H1 (cell line): ENCODE measurements at regions not wholly inside any gene's neighbourhood (a gene's known extent, or its start where the extent isn't known, plus 50 kb on each side); places are given as distances from the start of the nearest gene placed in this dataset.

Experiments used
- CTCF ChIA-PET: fragments of 300-600 bp; sonication (Branson Sonifier 250); formaldehyde crosslinking; loops from one replicate; lab custom pipeline; 2021; ENCODE audit not compliant: partially characterized antibody; lab: Charles Lee
- POLR2A ChIA-PET: fragments of 300-600 bp; sonication (Branson Sonifier 250); formaldehyde crosslinking; loops from one replicate; lab custom pipeline; 2021; ENCODE audit warnings: inconsistent platforms; ENCODE audit not compliant: partially characterized antibody; lab: Charles Lee
- DNase-seq, 2 experiments: peaks; one replicate each; pipeline versions ENCODE4 v3.0.0 to v3.0.0-alpha.2; 2010 to 2022; ENCODE audit warnings: low spot score in 2 of 2, low read depth in 1 of 2, mixed read lengths in 1 of 2
- FAIRE-seq: peaks from 2 replicates; lab custom pipeline; 2011; peaks lifted over from hg19 to GRCh38; lab: Jason Lieb, UNC
- H2AFZ ChIP-seq: 2 replicates; pipeline ENCODE4 v1.8.1; 2012; ENCODE audit warnings: low read length, inconsistent platforms
- H2AK5ac ChIP-seq: 2 replicates; pipeline ENCODE4 v1.6.1; 2013; ENCODE audit warnings: low read depth, low read length
- H2BK120ac ChIP-seq: replicated peaks from 2 replicates; pipeline ENCODE3; 2013; ENCODE audit warnings: low read depth, low read length, inconsistent platforms
- H2BK12ac ChIP-seq: 2 replicates; pipeline ENCODE4 v1.6.1; 2013; ENCODE audit warnings: low read depth, low read length
- H2BK15ac ChIP-seq: 2 replicates; pipeline ENCODE4 v1.6.1; 2013; ENCODE audit warnings: low read length
- H2BK20ac ChIP-seq: 2 replicates; pipeline ENCODE4 v1.6.1; 2013; ENCODE audit warnings: low read length
- H2BK5ac ChIP-seq: 2 replicates; pipeline ENCODE4 v1.6.1; 2013; ENCODE audit warnings: low read depth, low read length
- H3K14ac ChIP-seq: 2 replicates; pipeline ENCODE4 v1.6.1; 2013; ENCODE audit warnings: inconsistent platforms; ENCODE audit not compliant: insufficient read length
- H3K18ac ChIP-seq: 2 replicates; pipeline ENCODE4 v1.6.1; 2013; ENCODE audit warnings: low read length; ENCODE audit errors: extremely low read depth
- H3K23ac ChIP-seq: 2 replicates; pipeline ENCODE4 v1.6.1; 2013; ENCODE audit warnings: inconsistent platforms; ENCODE audit not compliant: insufficient read length
- H3K23me2 ChIP-seq: 2 replicates; pipeline ENCODE4 v1.6.1; 2013; ENCODE audit warnings: low read depth, low read length
- H3K27ac ChIP-seq: 2 replicates; pipeline ENCODE4 v1.6.1; 2011; ENCODE audit warnings: low read depth, low read length, inconsistent platforms
- H3K27me3 ChIP-seq, 4 experiments: replicated peaks in 1 of 4; 1 replicate in 1 of 4; 2 replicates in 3 of 4; pipeline versions ENCODE4 v1.6.1 to v1.8.1; 2011 to 2013; ENCODE audit warnings: low read length in 3 of 4, mild to moderate bottlenecking in 3 of 4, inconsistent platforms in 2 of 4, mixed read lengths in 2 of 4, moderate library complexity in 1 of 4; ENCODE audit not compliant: control insufficient read depth in 3 of 4, insufficient read depth in 3 of 4; ENCODE audit errors: extremely low read depth in 1 of 4
- H3K36me3 ChIP-seq, 4 experiments: 2 replicates each; pipeline versions ENCODE4 v1.6.1 to v1.8.1; 2011 to 2013; ENCODE audit warnings: mild to moderate bottlenecking in 4 of 4, low read length in 3 of 4, moderate library complexity in 2 of 4, control low read depth in 1 of 4, inconsistent platforms in 1 of 4; ENCODE audit not compliant: insufficient read depth in 4 of 4, control insufficient read depth in 2 of 4
- H3K4ac ChIP-seq: replicated peaks from 2 replicates; pipeline ENCODE3; 2013; ENCODE audit warnings: low read length, low read depth, mixed read lengths, inconsistent platforms; ENCODE audit not compliant: insufficient read length
- H3K4me1 ChIP-seq, 4 experiments: replicated peaks in 1 of 4; 1 replicate in 1 of 4; 2 replicates in 3 of 4; pipeline versions ENCODE4 v1.6.1 to v1.8.1; 2011 to 2013; ENCODE audit warnings: low read length in 3 of 4, inconsistent platforms in 2 of 4, mixed read lengths in 1 of 4; ENCODE audit not compliant: insufficient read depth in 4 of 4, control insufficient read depth in 3 of 4
- H3K4me2 ChIP-seq, 2 experiments: 2 replicates each; pipeline versions ENCODE4 v1.6.1 to v1.8.1; 2011 to 2013; ENCODE audit warnings: low read depth in 2 of 2, low read length in 2 of 2, control low read depth in 1 of 2, inconsistent platforms in 1 of 2, mild to moderate bottlenecking in 1 of 2; ENCODE audit not compliant: insufficient read depth in 1 of 2
- H3K4me3 ChIP-seq, 4 experiments: fragments of 200-600, 300-600 bp in 1 of 4; sonication (generic), shearing (Covaris generic), sonication (Bioruptor Twin) in 1 of 4; 2 replicates each; pipeline versions ENCODE4 v1.5.1 to v1.8.1; 2011 to 2016; ENCODE audit warnings: low read length in 4 of 4, low read depth in 3 of 4, control low read depth in 2 of 4, inconsistent platforms in 2 of 4, mild to moderate bottlenecking in 2 of 4, mixed read lengths in 1 of 4, moderate library complexity in 1 of 4; ENCODE audit not compliant: insufficient read depth in 2 of 4; ENCODE audit errors: extremely low read depth in 1 of 4
- H3K56ac ChIP-seq: replicated peaks from 2 replicates; pipeline ENCODE3; 2013; ENCODE audit warnings: low read depth, mild to moderate bottlenecking, mixed read lengths, low read length, inconsistent platforms; ENCODE audit not compliant: insufficient read length
- H3K79me1 ChIP-seq: 2 replicates; pipeline ENCODE4 v1.6.1; 2013; ENCODE audit warnings: low read depth, low read length, control low read depth
- H3K79me2 ChIP-seq, 2 experiments: 2 replicates each; pipeline versions ENCODE4 v1.6.1 to v1.8.1; 2012 to 2013; ENCODE audit warnings: low read length in 2 of 2, mild to moderate bottlenecking in 2 of 2, inconsistent platforms in 1 of 2; ENCODE audit not compliant: insufficient read depth in 2 of 2, control insufficient read depth in 1 of 2
- H3K9ac ChIP-seq, 4 experiments: replicated peaks in 1 of 4; 1 replicate in 1 of 4; 2 replicates in 3 of 4; pipeline versions ENCODE4 v1.6.1 to v1.8.1; 2011 to 2013; ENCODE audit warnings: low read depth in 3 of 4, low read length in 3 of 4, control low read depth in 2 of 4, mild to moderate bottlenecking in 2 of 4, moderate library complexity in 2 of 4, inconsistent platforms in 1 of 4; ENCODE audit errors: extremely low read depth in 1 of 4
- H3K9me3 ChIP-seq, 2 experiments: 2 replicates each; pipeline versions ENCODE4 v1.6.1 to v1.8.1; 2012 to 2013; ENCODE audit warnings: mild to moderate bottlenecking in 2 of 2, moderate library complexity in 2 of 2, control low read depth in 1 of 2, inconsistent platforms in 1 of 2, low read depth in 1 of 2, low read length in 1 of 2, mixed read lengths in 1 of 2; ENCODE audit not compliant: insufficient read depth in 2 of 2
- H4K20me1 ChIP-seq, 2 experiments: replicated peaks in 1 of 2; 2 replicates each; pipeline versions ENCODE3 to v1.8.1; 2011 to 2013; ENCODE audit warnings: inconsistent platforms in 2 of 2, low read length in 2 of 2, mild to moderate bottlenecking in 1 of 2; ENCODE audit not compliant: insufficient read depth in 2 of 2, control insufficient read depth in 1 of 2
- H4K5ac ChIP-seq: 2 replicates; pipeline ENCODE4 v1.6.1; 2013; ENCODE audit warnings: low read length, low read depth, mixed read lengths, inconsistent platforms; ENCODE audit not compliant: insufficient read length
- H4K8ac ChIP-seq: 2 replicates; pipeline ENCODE4 v1.8.0; 2013; ENCODE audit warnings: mild to moderate bottlenecking, moderate library complexity, low read length, inconsistent platforms; ENCODE audit not compliant: insufficient read depth; ENCODE audit errors: extremely low read depth
- H4K91ac ChIP-seq: replicated peaks from 2 replicates; pipeline ENCODE3; 2013; ENCODE audit warnings: low read length, mixed read lengths, inconsistent platforms; ENCODE audit not compliant: insufficient read length
- NRF1 ChIP-seq: IDR thresholded peaks from 2 replicates; pipeline ENCODE4 v1.6.1; 2011; ENCODE audit warnings: mild to moderate bottlenecking, low read depth, low read length, improper control_type of control experiment
- RBBP5 ChIP-seq: IDR thresholded peaks from 2 replicates; pipeline ENCODE4 v1.7.1; 2012; ENCODE audit warnings: low read depth, mild to moderate bottlenecking, inconsistent platforms, low read length, moderate library complexity, borderline replicate concordance
- SIRT6 ChIP-seq: IDR thresholded peaks from one replicate; pipeline ENCODE4 v1.7.1; 2012; ENCODE audit warnings: low read length, inconsistent platforms
- SIX5 ChIP-seq: IDR thresholded peaks from 2 replicates; pipeline ENCODE4 v1.6.1; 2011; ENCODE audit warnings: mild to moderate bottlenecking, low read depth, low read length
- USF2 ChIP-seq: IDR thresholded peaks from 2 replicates; pipeline ENCODE4 v1.6.1; 2011; ENCODE audit warnings: low read length, improper control_type of control experiment
- WGBS, 2 experiments: shearing (Covaris generic) in 1 of 2; methylation state at CpG; one replicate each; pipeline versions ENCODE4 v1.1.6 to v1.1.7; 2013 to 2015; ENCODE audit warnings: low lambda C conversion rate in 2 of 2, mixed read lengths in 2 of 2, inconsistent platforms in 1 of 2, low coverage in 1 of 2, missing lambda C conversion rate in 1 of 2; ENCODE audit not compliant: insufficient replicate concordance in 2 of 2, insufficient coverage in 1 of 2, insufficient read length in 1 of 2; ENCODE audit errors: extremely low coverage in 1 of 2, missing lambda C conversion rate in 1 of 2; 5-methylcytosine and 5-hydroxymethylcytosine counted together

- Histone ChIP-seq H3K56ac (no peak overlapping the region), H3K18ac (no peak overlapping the region), H4K20me1 (no peaks in the 10 kb centered on the region), H3K4me1 (peaks cover 0 to 4% (median 0%) of the 10 kb centered on the region in 4 experiments; a peak in 1 of 7 replicates), H2BK12ac (no peak overlapping the region), H2BK120ac (no peak overlapping the region), H3K36me3 (no peaks in the 10 kb centered on the region), H4K5ac (no peak overlapping the region), H3K27me3 (no peaks in the 10 kb centered on the region), H2BK5ac (no peak overlapping the region), H4K91ac (no peak overlapping the region), H2BK15ac (no peak overlapping the region), H3K9me3 (no peaks in the 10 kb centered on the region), H2AK5ac (no peak overlapping the region), H3K4me2 (no peak overlapping the region), H3K23ac (no peak overlapping the region), H3K79me1 (no peaks in the 10 kb centered on the region), H3K79me2 (no peaks in the 10 kb centered on the region), H3K23me2 (no peaks in the 10 kb centered on the region), H3K4ac (no peak overlapping the region), H3K14ac (no peak overlapping the region), H3K4me3 (no peak overlapping the region), H4K8ac (no peak overlapping the region), H3K27ac (no peak overlapping the region), H3K9ac (no peak overlapping the region), H2BK20ac (no peak overlapping the region), H2AFZ (no peak overlapping the region)
- WGBS, 2 experiments, result 100% methylated on average over 1 of the region's 1 CpG; no CpG with 5 or more reads in 1 of the 2 experiments
- no peak for DNase-seq
- ChIA-PET CTCF (no interaction called here), POLR2A (no interaction called here)
- FAIRE-seq, result no peak
- TF ChIP-seq SIRT6, result no peak
- TF ChIP-seq RBBP5, result no peak
- no peak for TF ChIP-seq NRF1
- no peak for TF ChIP-seq USF2
- no peak for TF ChIP-seq SIX5
These were observed 180.8 kb downstream of the VEGFC start for GRCh38 chr4:176611951-176612350.
